Stimulated activated CD8-positive, alpha-beta memory T cell treated with anti-CD3 and anti-CD28 coated beads, Interleukin-7, amount 100 ng/mL, for 24 hours (primary cell): ENCODE measurements at regions not wholly inside any gene's neighbourhood (a gene's known extent, or its start where the extent isn't known, plus 50 kb on each side); places are given as distances from the start of the nearest gene placed in this dataset.
"Not testable (repeated sequence)": the region's sequence is repeated elsewhere in the genome, so short reads cannot be mapped to it uniquely, and the experiment has no call there.

ENCODE experiments used
- DNase-seq: peaks from one replicate; pipeline ENCODE4 v3.0.0-alpha.2; 2020; ENCODE audit warnings: low read depth

DNA sequence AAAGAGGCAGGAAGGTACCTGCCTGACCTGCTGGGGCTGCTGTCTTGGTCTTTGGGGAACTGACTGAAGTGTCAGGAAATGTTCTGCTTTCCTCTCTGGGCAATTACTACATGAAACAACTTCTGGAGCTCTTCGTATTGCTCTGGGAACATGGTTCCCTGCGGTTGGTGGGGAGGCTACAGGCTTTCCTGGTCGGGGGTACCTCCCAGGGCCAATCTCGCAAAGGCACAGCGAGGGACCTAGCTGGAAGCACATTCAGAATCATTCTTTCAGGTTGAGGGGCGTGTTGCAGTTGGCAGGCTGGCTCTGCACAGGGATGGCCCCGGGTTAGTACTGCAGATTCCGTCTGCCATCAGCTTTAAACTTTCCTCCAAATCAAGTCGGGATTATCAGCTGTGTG lies 88.9 kb upstream of the RANBP3L start:
- no peak for DNase-seq

DNA sequence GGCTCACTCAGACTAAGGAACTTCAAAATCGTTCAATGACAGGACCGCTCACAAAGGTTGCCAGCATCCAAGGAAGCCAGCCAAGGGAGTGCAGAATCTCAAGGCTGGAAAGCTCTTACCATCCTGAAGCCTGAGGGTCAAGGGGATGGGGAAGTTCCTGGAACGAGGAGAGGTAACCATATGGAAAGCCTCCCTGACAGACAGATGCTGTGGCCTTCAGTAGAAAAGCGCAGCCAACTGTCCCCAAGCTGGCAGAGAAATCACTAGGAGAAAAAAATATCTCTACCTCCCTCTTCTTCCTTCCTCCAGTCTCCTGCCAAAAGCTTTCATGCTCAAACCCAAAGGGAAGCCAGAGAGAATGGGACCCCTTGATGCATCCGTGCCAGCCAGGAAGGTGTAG lies 90.5 kb upstream of the RANBP3L start:
- DNase-seq, result no peak

DNA sequence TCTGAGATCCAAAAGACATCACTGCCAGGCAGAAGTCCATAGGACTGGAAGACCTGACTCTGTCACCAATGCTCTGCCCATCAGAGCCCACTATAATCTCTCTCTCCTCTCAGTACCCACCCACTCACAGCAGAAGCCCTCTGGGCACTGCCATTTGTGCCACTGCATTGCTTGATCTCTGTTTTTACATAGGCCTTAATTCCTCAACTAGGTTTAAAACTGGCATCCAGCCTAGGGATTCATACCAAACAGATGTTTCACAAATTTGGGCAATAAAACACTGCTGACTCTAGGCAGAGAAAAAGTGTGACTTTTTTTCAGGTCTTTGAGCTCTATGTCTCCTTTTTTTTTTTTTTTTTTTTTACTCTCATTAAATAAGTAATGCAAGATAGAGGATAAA lies 91.1 kb upstream of the RANBP3L start:
- DNase-seq, result no peak

GRCh38 chr5:36393656-36394428 lies 92.1 kb upstream of the RANBP3L start:
- DNase-seq, result no peak

GRCh38 chr5:36395260-36395659 lies 93.6 kb upstream of the RANBP3L start:
- DNase-seq, result no peak

DNA sequence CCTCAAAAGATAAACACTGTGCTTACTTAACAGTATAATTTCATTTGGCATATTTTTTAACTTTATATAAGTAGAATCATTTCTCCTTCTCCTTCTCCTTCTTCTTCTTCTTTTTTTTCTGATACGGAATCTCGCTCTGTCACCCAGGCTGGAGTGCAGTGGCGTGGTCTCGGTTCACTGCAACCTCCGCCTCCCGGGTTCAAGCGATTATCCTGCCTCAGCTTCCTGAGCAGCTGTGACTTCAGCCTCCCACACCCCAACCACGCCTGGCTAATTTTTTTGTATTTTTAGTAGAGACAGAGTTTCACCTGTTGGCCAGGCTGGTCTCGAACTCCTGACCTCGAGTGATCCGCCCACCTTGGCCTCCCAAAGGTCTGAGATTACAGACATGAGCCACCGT lies 94.2 kb upstream of the RANBP3L start:
- not testable (repeated sequence) for DNase-seq

- no peak for DNase-seq
Measured at GRCh38 chr5:36396640-36397039, 94.9 kb upstream of the RANBP3L start.

DNA sequence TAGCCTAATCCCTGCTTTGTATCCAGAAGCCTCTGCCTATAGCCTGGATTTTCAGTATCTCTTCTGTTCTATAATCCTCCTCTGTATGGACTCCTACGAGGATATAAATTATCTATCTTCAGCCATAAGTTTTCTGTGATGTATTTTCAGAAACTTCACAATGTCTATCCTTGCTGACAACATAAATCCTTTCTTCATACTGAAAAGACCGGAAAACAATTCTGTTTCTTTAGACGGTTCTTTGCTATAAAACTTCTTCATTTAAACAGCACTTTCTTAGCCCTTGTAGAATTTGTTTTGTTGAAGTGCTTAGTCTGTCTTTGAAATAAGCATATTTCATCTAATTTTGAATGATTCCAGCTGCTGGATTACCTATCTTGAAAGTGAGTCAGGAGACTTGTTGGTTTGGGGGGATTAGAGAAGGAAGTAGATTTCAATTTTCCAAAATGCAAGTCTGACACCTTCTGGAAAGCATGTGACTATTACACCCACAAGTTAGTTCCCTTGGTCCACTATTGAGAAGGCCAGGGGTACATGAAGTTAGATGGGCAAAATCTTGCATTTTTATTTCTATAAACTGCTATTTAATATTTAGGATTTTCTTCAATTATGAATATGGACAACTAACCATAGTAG lies 96.3 kb upstream of the RANBP3L start:
- DNase-seq, result no peak

DNA sequence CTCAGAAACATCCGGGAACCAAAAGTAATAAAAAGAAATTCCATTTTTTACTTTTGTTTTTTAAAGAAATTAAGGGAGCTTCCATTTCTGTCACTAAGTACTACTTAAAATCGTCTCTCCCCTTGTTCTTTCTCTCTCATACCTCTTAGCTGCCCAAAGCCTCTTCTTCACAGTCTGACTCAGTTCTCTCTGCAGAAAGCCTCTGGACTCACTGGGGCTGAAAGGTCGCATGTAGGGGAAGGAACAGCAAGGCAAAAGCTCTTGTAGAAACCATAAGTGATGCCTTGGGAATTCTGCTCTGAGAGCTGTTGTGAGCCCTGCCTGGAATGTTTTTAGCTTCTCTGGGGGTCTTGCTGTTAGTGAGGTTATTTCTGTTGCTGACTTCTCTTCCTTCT lies 100.8 kb upstream of the RANBP3L start:
- no peak for DNase-seq

DNA sequence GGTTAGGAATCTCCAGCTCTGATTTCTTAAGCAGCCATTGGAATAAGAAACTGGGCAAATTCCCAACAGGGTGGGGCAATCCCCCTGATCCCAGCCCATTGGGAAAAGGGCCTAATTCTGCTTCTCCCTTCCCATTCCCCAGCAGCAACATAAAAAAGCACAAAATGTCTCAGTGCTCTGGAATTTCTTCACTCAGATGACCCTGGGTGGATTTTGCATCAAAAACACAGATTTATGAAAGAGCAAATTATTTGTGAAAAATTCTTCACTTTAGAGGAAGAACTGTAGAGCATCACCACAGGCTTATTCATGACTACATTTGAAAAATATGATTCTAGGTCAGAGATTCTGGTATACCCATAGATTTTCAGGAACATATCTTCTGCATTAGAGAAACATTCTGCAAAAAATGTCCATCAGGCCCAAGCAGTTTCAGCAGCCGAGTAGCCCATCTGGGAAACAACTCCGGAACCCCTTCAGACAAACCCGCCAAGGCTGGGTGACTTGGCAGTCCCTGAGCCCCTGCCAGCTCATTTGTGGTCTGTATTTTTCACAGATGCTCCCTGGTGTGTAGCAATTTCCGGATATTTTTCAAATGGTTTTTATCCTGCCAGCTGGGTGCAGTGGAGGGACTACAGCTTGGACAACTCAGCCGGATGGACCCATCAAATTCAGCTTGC lies 102.1 kb upstream of the RANBP3L start:
- DNase-seq, result no peak

GRCh38 chr5:36406023-36406422 lies 104.3 kb upstream of the RANBP3L start:
- no peak for DNase-seq

GRCh38 chr5:36407396-36407795 lies 105.7 kb upstream of the RANBP3L start:
- no peak for DNase-seq

GRCh38 chr5:36409711-36410110 lies 108.0 kb upstream of the RANBP3L start:
- not testable (repeated sequence) for DNase-seq

DNA sequence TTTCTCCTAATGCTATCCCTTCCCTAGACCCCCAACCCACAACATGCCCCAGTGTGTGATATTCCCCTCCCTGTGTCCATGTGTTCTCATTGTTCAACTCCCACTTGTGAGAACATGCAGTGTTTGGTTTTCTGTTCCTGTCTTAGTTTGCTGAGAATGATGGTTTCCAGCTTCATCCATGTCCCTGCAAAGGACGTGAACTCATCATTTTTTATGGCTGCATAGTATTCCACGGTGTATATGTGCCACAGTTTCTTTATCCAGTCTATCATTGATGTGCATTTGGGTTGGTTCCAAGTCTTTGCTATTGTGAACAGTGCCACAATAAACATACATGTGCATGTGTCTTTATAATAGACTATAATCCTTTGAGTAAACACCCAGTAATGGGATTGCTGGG lies 109.0 kb upstream of the RANBP3L start:
- not testable (repeated sequence) for DNase-seq

GRCh38 chr5:36414869-36415282 lies 113.2 kb upstream of the RANBP3L start:
- no peak for DNase-seq

- DNase-seq, result no peak
Measured at GRCh38 chr5:36416605-36417004, 114.9 kb upstream of the RANBP3L start.

DNA sequence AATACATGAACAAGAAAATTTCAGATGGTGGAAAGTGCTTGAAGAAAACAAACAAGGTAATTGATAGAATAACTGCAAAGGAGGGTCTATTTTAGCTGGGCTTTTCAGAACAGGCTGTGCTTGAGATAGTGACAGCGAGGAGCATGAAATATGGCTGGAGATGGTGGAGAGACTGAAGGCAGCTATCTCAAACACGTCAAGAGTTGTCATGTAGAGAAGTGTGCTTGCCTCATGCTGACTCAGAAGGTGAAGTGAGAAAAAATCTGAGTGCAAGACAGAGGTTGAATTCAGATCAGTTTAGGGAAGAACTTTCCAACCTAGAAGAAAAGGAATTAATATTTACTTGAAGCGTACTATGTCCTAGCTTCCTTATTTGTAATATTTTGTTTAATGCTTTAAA lies 115.5 kb upstream of the RANBP3L start:
- no peak for DNase-seq

- no peak for DNase-seq
Measured at GRCh38 chr5:36417668-36418067, 116.0 kb upstream of the RANBP3L start.

- DNase-seq, result no peak
Measured at GRCh38 chr5:36418152-36418979, 116.7 kb upstream of the RANBP3L start.

GRCh38 chr5:36421256-36421655 lies 119.6 kb upstream of the RANBP3L start:
- DNase-seq, result no peak

DNA sequence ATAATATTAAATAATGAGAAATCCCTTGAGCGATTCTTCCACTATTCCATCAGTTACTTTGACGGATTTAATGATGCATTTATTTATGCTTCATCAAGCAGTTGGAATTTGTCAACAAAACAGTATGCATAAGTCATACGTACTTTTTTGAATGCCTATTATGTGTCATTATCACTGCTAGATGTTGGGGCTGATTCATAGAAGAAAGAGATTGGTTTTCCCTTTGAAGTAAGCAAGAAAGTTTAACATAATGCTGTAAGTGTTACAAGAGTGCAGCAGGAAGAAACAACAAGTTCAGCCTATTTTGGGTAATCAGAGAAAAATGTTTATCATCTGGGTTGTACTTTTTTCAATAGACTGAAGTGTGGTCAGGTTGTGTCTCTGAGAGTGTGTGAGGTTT lies 121.2 kb upstream of the RANBP3L start:
- DNase-seq, result no peak

GRCh38 chr5:36423578-36424307 lies 122.0 kb upstream of the RANBP3L start:
- DNase-seq, result no peak
